ENCODE measurements at regions not wholly inside any gene's neighbourhood (a gene's known extent, or its start where the extent isn't known, plus 50 kb on each side); places are given as distances from the start of the nearest gene placed in this dataset.

DNA sequence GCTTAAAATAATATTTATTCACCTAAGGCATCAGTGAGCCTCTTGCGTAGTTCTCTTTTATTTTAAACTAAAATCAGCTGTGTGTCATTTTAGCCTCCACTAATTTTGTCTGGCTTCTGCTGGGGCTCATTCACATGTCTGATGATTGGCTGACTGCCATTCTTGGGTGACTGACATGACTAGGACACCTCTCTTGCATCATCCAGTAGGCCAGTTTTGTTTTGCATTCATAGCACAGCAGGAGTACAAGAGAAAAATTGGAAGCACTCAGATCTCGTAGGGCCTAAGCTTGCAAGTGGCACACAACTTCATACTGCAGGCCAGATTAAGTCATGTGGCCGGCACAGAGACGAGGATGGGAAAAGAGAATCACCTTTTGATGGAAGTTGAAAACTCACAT lies 1226.5 kb downstream of the GALC start:
- TF ChIP-seq, protein P1, sequence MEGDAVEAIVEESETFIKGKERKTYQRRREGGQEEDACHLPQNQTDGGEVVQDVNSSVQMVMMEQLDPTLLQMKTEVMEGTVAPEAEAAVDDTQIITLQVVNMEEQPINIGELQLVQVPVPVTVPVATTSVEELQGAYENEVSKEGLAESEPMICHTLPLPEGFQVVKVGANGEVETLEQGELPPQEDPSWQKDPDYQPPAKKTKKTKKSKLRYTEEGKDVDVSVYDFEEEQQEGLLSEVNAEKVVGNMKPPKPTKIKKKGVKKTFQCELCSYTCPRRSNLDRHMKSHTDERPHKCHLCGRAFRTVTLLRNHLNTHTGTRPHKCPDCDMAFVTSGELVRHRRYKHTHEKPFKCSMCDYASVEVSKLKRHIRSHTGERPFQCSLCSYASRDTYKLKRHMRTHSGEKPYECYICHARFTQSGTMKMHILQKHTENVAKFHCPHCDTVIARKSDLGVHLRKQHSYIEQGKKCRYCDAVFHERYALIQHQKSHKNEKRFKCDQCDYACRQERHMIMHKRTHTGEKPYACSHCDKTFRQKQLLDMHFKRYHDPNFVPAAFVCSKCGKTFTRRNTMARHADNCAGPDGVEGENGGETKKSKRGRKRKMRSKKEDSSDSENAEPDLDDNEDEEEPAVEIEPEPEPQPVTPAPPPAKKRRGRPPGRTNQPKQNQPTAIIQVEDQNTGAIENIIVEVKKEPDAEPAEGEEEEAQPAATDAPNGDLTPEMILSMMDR (IDR thresholded peaks at IDR 0.05; ENCODE audit: poor library complexity, severe bottlenecking) = no peak
- TF ChIP-seq POLR2AphosphoS5 (IDR thresholded peaks at IDR 0.05) (no peak), EZH2 (IDR thresholded peaks at IDR 0.05; ENCODE audit: borderline replicate concordance, insufficient read depth, low read length, poor library complexity, severe bottlenecking) (no peak), MXI1 (conservative IDR thresholded peaks at IDR 0.05; ENCODE audit: poor library complexity, severe bottlenecking) (no peak), RAD21 (conservative IDR thresholded peaks at IDR 0.05) (no peak), TAF1 (IDR thresholded peaks at IDR 0.05; ENCODE audit: low read depth) (no peak), EP300 (conservative IDR thresholded peaks at IDR 0.05; ENCODE audit: poor library complexity, severe bottlenecking) (no peak), REST (IDR thresholded peaks at IDR 0.05; ENCODE audit: borderline replicate concordance) (no peak)
